NT2/D1 (cell line): ENCODE measurements at regions not wholly inside any gene's neighbourhood (a gene's known extent, or its start where the extent isn't known, plus 50 kb on each side); places are given as distances from the start of the nearest gene placed in this dataset.
"Not testable (repeated sequence)": the region's sequence is repeated elsewhere in the genome, so short reads cannot be mapped to it uniquely, and the experiment has no call there.

Experiments used
- DNase-seq: peaks from one replicate; pipeline ENCODE4 v3.0.0-alpha.2; 2011; ENCODE audit warnings: low read depth, low spot score
- H3K27me3 ChIP-seq: 2 replicates; pipeline ENCODE4 v1.6.0; 2011; ENCODE audit warnings: mild to moderate bottlenecking; ENCODE audit not compliant: insufficient read length, insufficient read depth
- H3K36me3 ChIP-seq: 2 replicates; pipeline ENCODE4 v1.6.1; 2011; ENCODE audit warnings: mild to moderate bottlenecking, low read length, mixed read lengths; ENCODE audit not compliant: insufficient read depth, insufficient read length
- H3K4me1 ChIP-seq: 2 replicates; pipeline ENCODE4 v1.5.1; 2011; ENCODE audit not compliant: insufficient read depth, insufficient read length
- H3K4me3 ChIP-seq: 2 replicates; pipeline ENCODE4 v1.5.1; 2011; ENCODE audit warnings: low read depth; ENCODE audit not compliant: insufficient read length
- H3K9ac ChIP-seq: 2 replicates; pipeline ENCODE4 v1.6.0; 2011; ENCODE audit warnings: low read depth; ENCODE audit not compliant: insufficient read length
- H3K9me3 ChIP-seq: 2 replicates; pipeline ENCODE4 v1.5.1; 2011; ENCODE audit warnings: mild to moderate bottlenecking, low read length; ENCODE audit not compliant: insufficient read depth
- SUZ12 ChIP-seq: IDR thresholded peaks from 2 replicates; pipeline ENCODE4 v1.6.1; 2011; ENCODE audit not compliant: insufficient read length, insufficient read depth; ENCODE audit errors: extremely low read depth
- YY1 ChIP-seq: IDR thresholded peaks from 2 replicates; pipeline ENCODE4 v1.6.1; 2011; ENCODE audit not compliant: insufficient read length, insufficient read depth
- ZNF274 ChIP-seq: IDR thresholded peaks from 2 replicates; pipeline ENCODE4 v1.6.1; 2011; ENCODE audit warnings: mild to moderate bottlenecking, low read depth, low read length

DNA sequence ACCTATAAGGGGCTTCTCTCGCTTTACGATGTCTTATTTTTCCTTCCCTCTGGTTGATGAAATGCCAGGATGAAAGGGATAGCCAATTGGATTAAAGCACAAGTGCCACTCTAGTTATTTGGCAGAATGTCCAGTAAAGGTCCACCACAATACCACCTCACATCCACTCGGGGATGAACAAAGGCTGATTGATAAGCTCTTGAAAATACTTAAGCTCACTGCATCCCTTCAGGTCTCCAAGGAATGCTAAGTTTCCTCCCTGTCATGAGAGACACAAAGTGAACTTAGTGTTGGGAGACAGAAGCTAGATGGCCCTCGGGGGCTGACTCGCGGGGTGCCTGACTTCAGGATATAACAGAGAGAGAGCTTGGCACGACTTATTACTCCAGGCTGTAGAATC is 185.9 kb upstream of the ZNF644 start:
- not testable (repeated sequence) for DNase-seq, H3K27me3 ChIP-seq, H3K9me3 ChIP-seq, H3K36me3 ChIP-seq, H3K4me1 ChIP-seq, H3K9ac ChIP-seq, H3K4me3 ChIP-seq

DNA sequence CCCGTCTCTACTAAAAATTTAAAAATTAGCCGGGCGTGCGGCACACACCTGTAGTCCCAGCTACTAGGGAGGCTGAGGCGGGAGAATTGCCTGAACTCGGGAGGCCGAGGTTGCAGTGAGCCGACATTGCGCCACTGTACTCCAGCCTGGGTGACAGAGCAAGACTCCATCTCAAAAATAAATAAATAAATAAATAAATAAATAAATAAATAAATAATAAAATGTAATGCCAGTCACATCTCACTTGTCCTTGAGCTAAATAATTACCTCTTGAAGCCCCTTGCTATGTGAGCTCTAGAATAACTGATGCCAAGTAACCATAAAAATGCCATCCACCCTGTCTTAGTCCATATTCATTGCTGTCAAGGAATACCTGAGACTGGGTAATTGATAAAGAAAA is 182.3 kb upstream of the ZNF644 start:
- H3K36me3 ChIP-seq, H3K4me3 ChIP-seq, DNase-seq, H3K9ac ChIP-seq, H3K27me3 ChIP-seq, H3K4me1 ChIP-seq, H3K9me3 ChIP-seq: not testable (repeated sequence)

- no peaks in the 10 kb centered on the region for H3K36me3 ChIP-seq
- TF ChIP-seq YY1 (no peak), SUZ12 (no peak), ZNF274 (no peak)
- H3K27me3 ChIP-seq = no peaks in the 10 kb centered on the region
- no peak overlapping the region for H3K9ac ChIP-seq
- no peaks in the 10 kb centered on the region for H3K9me3 ChIP-seq
- no peaks in the 10 kb centered on the region for H3K4me1 ChIP-seq
- DNase-seq = no peak
- no peak overlapping the region for H3K4me3 ChIP-seq
Measured at GRCh38 chr1:91201694-91202093, 179.9 kb upstream of the ZNF644 start.

GRCh38 chr1:91201176-91201575 is 179.3 kb upstream of the ZNF644 start:
- Histone ChIP-seq H3K36me3 (no peaks in the 10 kb centered on the region), H3K4me1 (no peaks in the 10 kb centered on the region), H3K4me3 (no peak overlapping the region), H3K27me3 (no peaks in the 10 kb centered on the region), H3K9ac (no peak overlapping the region), H3K9me3 (no peaks in the 10 kb centered on the region)
- DNase-seq = no peak
- TF ChIP-seq SUZ12 (no peak), YY1 (no peak), ZNF274 (no peak)

DNA sequence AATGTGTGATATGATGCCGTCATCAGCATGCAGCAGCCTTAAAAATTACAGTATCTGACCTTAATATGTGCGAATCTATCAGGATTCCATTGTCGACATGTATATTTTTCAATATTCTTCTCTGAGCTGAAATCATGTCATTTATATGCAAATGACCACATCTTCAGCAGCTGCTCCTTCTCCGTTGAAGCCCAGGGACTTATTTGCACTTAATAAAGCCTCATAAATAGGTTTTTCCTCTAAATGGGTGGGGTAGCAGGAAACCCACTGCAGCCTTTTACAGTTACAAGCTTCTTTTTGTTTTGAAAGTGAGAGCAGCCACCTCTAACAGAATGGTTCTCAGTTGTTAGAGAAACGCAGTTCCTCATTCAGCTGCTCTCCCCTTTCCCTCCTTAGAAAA is 178.8 kb upstream of the ZNF644 start:
- Histone ChIP-seq H3K36me3 (no peaks in the 10 kb centered on the region), H3K9me3 (no peaks in the 10 kb centered on the region), H3K4me1 (no peaks in the 10 kb centered on the region), H3K9ac (no peak overlapping the region), H3K27me3 (no peaks in the 10 kb centered on the region), H3K4me3 (no peak overlapping the region)
- DNase-seq = no peak
- TF ChIP-seq YY1 (no peak), SUZ12 (no peak), ZNF274 (no peak)

DNA sequence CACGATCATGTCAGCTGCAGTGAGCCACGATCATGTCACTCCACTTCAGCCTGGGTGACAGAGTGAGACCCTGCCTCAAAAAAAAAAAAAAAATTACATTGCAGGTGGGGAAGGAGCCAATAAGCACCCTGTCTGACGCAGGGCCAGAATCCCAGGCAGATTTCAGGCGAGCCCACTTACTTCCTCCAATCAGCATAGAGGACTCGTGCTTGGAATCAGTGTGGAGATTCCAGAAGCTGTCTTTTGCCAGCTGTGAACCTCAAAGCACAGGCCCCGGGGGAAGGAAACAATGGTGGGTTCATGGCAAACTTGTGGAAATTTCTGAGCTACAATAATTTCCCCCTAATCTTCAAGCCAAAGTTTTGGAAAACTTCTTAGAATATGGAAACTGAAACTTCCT is 178.2 kb upstream of the ZNF644 start:
- DNase-seq = no peak
- Histone ChIP-seq H3K4me1 (no peaks in the 10 kb centered on the region), H3K27me3 (no peaks in the 10 kb centered on the region), H3K36me3 (no peaks in the 10 kb centered on the region), H3K9me3 (no peaks in the 10 kb centered on the region), H3K4me3 (no peak overlapping the region), H3K9ac (no peak overlapping the region)
- no peak for TF ChIP-seq SUZ12
- TF ChIP-seq ZNF274 = no peak
- TF ChIP-seq YY1 = no peak

- TF ChIP-seq SUZ12 = no peak
- TF ChIP-seq YY1 = no peak
- TF ChIP-seq ZNF274 = no peak
- no peaks in the 10 kb centered on the region for H3K36me3 ChIP-seq
- H3K27me3 ChIP-seq = no peaks in the 10 kb centered on the region
- H3K4me3 ChIP-seq = no peak overlapping the region
- no peak overlapping the region for H3K9ac ChIP-seq
- DNase-seq = no peak
- H3K9me3 ChIP-seq = no peaks in the 10 kb centered on the region
- no peaks in the 10 kb centered on the region for H3K4me1 ChIP-seq
Measured at GRCh38 chr1:91190996-91191395, 169.2 kb upstream of the ZNF644 start.

GRCh38 chr1:91189096-91189495 is 167.3 kb upstream of the ZNF644 start:
- H3K4me3 ChIP-seq = no peak overlapping the region
- TF ChIP-seq YY1 = no peak
- no peaks in the 10 kb centered on the region for H3K27me3 ChIP-seq
- H3K9ac ChIP-seq = no peak overlapping the region
- no peak for DNase-seq
- no peaks in the 10 kb centered on the region for H3K36me3 ChIP-seq
- H3K9me3 ChIP-seq = no peaks in the 10 kb centered on the region
- no peaks in the 10 kb centered on the region for H3K4me1 ChIP-seq

DNA sequence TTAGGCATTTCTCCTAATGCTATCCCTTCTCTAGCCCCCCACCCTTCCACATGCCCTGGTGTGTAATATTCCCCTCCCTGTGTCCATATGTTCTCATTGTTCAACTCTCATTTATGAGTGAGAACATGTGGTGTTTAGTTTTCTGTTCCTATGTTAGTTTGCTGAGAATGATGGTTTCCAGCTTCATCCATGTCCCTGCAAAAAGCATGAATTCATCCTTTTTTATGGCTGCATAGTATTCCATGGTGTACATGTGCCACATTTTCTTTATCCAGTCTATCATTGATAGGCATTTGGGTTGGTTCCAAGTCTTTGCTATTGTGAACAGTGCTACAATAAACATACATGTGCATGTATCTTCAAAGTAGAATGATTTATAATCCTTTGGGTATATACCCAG is 161.0 kb upstream of the ZNF644 start:
- H3K4me3 ChIP-seq, H3K9ac ChIP-seq, H3K27me3 ChIP-seq, DNase-seq, H3K36me3 ChIP-seq, H3K9me3 ChIP-seq, H3K4me1 ChIP-seq: not testable (repeated sequence)
